Choroid plexus epithelial cell (primary cell): ENCODE measurements at regions not wholly inside any gene's neighbourhood (a gene's known extent, or its start where the extent isn't known, plus 50 kb on each side); places are given as distances from the start of the nearest gene placed in this dataset.
"Not testable (repeated sequence)": the region's sequence is repeated elsewhere in the genome, so short reads cannot be mapped to it uniquely, and the experiment has no call there.

Experiments used
- DNase-seq: peaks from one replicate; pipeline ENCODE4 v3.0.0-alpha.2; 2010; ENCODE audit warnings: low read depth
- H3K4me3 ChIP-seq: 2 replicates; pipeline ENCODE4 v1.5.1; 2011; ENCODE audit warnings: low read depth, mild to moderate bottlenecking, control low read depth, low read length, moderate library complexity
- CTCF ChIP-seq: conservative IDR thresholded peaks from 2 replicates; pipeline ENCODE4 v1.5.1; 2011; ENCODE audit warnings: low read depth, mild to moderate bottlenecking, control low read depth, inconsistent platforms, low read length, moderate library complexity

GRCh38 chr13:61531383-61532065, 115.9 kb upstream of the PCDH20 start:
- TF ChIP-seq CTCF = no peak
- no peak overlapping the region for H3K4me3 ChIP-seq
- no peak for DNase-seq

- not testable (repeated sequence) for DNase-seq
Observed at GRCh38 chr13:61519214-61519613, 103.6 kb upstream of the PCDH20 start.

GRCh38 chr13:61508936-61509335, 93.3 kb upstream of the PCDH20 start:
- DNase-seq = no peak
- H3K4me3 ChIP-seq = no peak overlapping the region
- no peak for TF ChIP-seq CTCF

More at GRCh38 chr13:61519214-61519613, 103.6 kb upstream of the PCDH20 start:
- not testable (repeated sequence) for H3K4me3 ChIP-seq

GRCh38 chr13:61500176-61500575, 84.5 kb upstream of the PCDH20 start:
- DNase-seq = no peak
- H3K4me3 ChIP-seq = no peak overlapping the region
- TF ChIP-seq CTCF = no peak

- H3K4me3 ChIP-seq = no peak overlapping the region
- no peak for TF ChIP-seq CTCF
Observed at GRCh38 chr13:61495648-61496047, 80.0 kb upstream of the PCDH20 start.

GRCh38 chr13:61493556-61493955, 77.9 kb upstream of the PCDH20 start:
- H3K4me3 ChIP-seq = not testable (repeated sequence)

More at GRCh38 chr13:61495648-61496047, 80.0 kb upstream of the PCDH20 start:
- DNase-seq = no peak

GRCh38 chr13:61486496-61486895, 70.8 kb upstream of the PCDH20 start:
- DNase-seq = no peak
- H3K4me3 ChIP-seq = no peak overlapping the region
- TF ChIP-seq CTCF = no peak

More at GRCh38 chr13:61493556-61493955, 77.9 kb upstream of the PCDH20 start:
- DNase-seq = not testable (repeated sequence)

GRCh38 chr13:61485128-61485765, 69.6 kb upstream of the PCDH20 start:
- no peak for TF ChIP-seq CTCF
- no peak overlapping the region for H3K4me3 ChIP-seq
- DNase-seq = no peak
